Liver (tissue), 8 donors: ENCODE measurements at regions not wholly inside any gene's neighbourhood (a gene's known extent, or its start where the extent isn't known, plus 50 kb on each side); places are given as distances from the start of the nearest gene placed in this dataset.

ENCODE experiments used
- DNase-seq: peaks from one replicate; pipeline ENCODE4 v3.0.0-alpha.2; 2017; ENCODE audit warnings: low spot score
- H3K27ac ChIP-seq, 2 donors: one replicate each; pipeline ENCODE4 v1.7.0; 2013; ENCODE audit warnings: inconsistent platforms in 2 of 2, low read length in 2 of 2, control low read depth in 1 of 2, low read depth in 1 of 2, mild to moderate bottlenecking in 1 of 2
- H3K27me3 ChIP-seq, 4 donors: one replicate each; pipeline versions ENCODE4 v1.6.1 to v1.7.0; 2013; ENCODE audit warnings: low read length in 3 of 4, inconsistent platforms in 1 of 4, mild to moderate bottlenecking in 1 of 4, moderate library complexity in 1 of 4; ENCODE audit not compliant: control insufficient read depth in 4 of 4, insufficient read depth in 4 of 4
- H3K36me3 ChIP-seq, 4 donors: one replicate each; pipeline versions ENCODE4 v1.6.1 to v1.7.0; 2013; ENCODE audit warnings: low read length in 3 of 4, mild to moderate bottlenecking in 3 of 4, low read depth in 1 of 4, moderate library complexity in 1 of 4; ENCODE audit not compliant: control insufficient read depth in 4 of 4, insufficient read depth in 3 of 4
- H3K4me1 ChIP-seq, 4 donors: one replicate each; pipeline versions ENCODE4 v1.6.1 to v1.7.0; 2013; ENCODE audit warnings: low read length in 3 of 4, mild to moderate bottlenecking in 3 of 4, moderate library complexity in 1 of 4; ENCODE audit not compliant: control insufficient read depth in 4 of 4, insufficient read depth in 4 of 4
- H3K4me3 ChIP-seq, 3 donors: one replicate each; pipeline versions ENCODE4 v1.6.1 to v1.7.0; 2013; ENCODE audit warnings: low read length in 3 of 3, control low read depth in 1 of 3, low read depth in 1 of 3, mild to moderate bottlenecking in 1 of 3
- H3K9ac ChIP-seq, 2 donors: one replicate each; pipeline ENCODE4 v1.7.0; 2013; ENCODE audit warnings: low read length in 2 of 2, mild to moderate bottlenecking in 2 of 2, moderate library complexity in 2 of 2, control low read depth in 1 of 2, low read depth in 1 of 2
- H3K9me3 ChIP-seq, 4 donors: one replicate each; pipeline versions ENCODE4 v1.6.1 to v1.7.0; 2013; ENCODE audit warnings: low read length in 3 of 4; ENCODE audit not compliant: control insufficient read depth in 4 of 4
- ATF3 ChIP-seq: IDR thresholded peaks from 2 replicates; pipeline ENCODE4 v1.6.1; 2016; ENCODE audit warnings: antibody characterized with exemption
- CTCF ChIP-seq: fragments of 150-350 bp; IDR thresholded peaks from 2 replicates; pipeline ENCODE4 v1.5.1; 2017; ENCODE audit warnings: improper control_type of control experiment, low read depth, low read length; ENCODE audit not compliant: missing input control
- EGR1 ChIP-seq, 2 donors: IDR thresholded peaks; 2 replicates each; pipeline ENCODE4 v1.6.1; 2016 to 2018; ENCODE audit warnings: antibody characterized with exemption in 2 of 2, low read depth in 2 of 2
- FOXA1 ChIP-seq: IDR thresholded peaks from 2 replicates; pipeline ENCODE4 v1.6.1; 2016; ENCODE audit warnings: antibody characterized with exemption
- FOXA2 ChIP-seq: IDR thresholded peaks from 2 replicates; pipeline ENCODE4 v1.6.1; 2016; ENCODE audit warnings: antibody characterized with exemption
- GABPA ChIP-seq, 2 donors: IDR thresholded peaks in 1 of 2; conservative IDR thresholded peaks in 1 of 2; 2 replicates each; pipeline ENCODE4 v1.6.1; 2016; ENCODE audit warnings: antibody characterized with exemption in 2 of 2, mild to moderate bottlenecking in 1 of 2, moderate library complexity in 1 of 2
- HNF4A ChIP-seq, 2 donors: conservative IDR thresholded peaks; 2 replicates each; pipeline ENCODE4 v1.6.1; 2016; ENCODE audit warnings: antibody characterized with exemption in 2 of 2, mild to moderate bottlenecking in 2 of 2
- HNF4G ChIP-seq: IDR thresholded peaks from 2 replicates; pipeline ENCODE4 v1.6.1; 2016; ENCODE audit warnings: antibody characterized with exemption
- JUND ChIP-seq, 2 donors: IDR thresholded peaks; 2 replicates each; pipeline ENCODE4 v1.6.1; 2016; ENCODE audit warnings: antibody characterized with exemption in 2 of 2
- MAX ChIP-seq: IDR thresholded peaks from 2 replicates; pipeline ENCODE4 v1.6.1; 2016; ENCODE audit warnings: antibody characterized with exemption
- RAD21 ChIP-seq, 2 donors: IDR thresholded peaks; 2 replicates each; pipeline ENCODE4 v1.6.1; 2016; ENCODE audit warnings: antibody characterized with exemption in 2 of 2, mild to moderate bottlenecking in 2 of 2
- REST ChIP-seq: IDR thresholded peaks from 2 replicates; pipeline ENCODE4 v1.6.1; 2016; ENCODE audit warnings: antibody characterized with exemption, mild to moderate bottlenecking
- RXRA ChIP-seq, 2 donors: IDR thresholded peaks; 2 replicates each; pipeline ENCODE4 v1.6.1; 2017 to 2018; ENCODE audit warnings: antibody characterized with exemption in 2 of 2, mild to moderate bottlenecking in 1 of 2
- SP1 ChIP-seq: IDR thresholded peaks from 2 replicates; pipeline ENCODE4 v1.6.1; 2018; ENCODE audit warnings: antibody characterized with exemption, mild to moderate bottlenecking
- TAF1 ChIP-seq: conservative IDR thresholded peaks from 2 replicates; pipeline ENCODE4 v1.6.1; 2016; ENCODE audit warnings: antibody characterized with exemption, mild to moderate bottlenecking
- YY1 ChIP-seq: IDR thresholded peaks from 2 replicates; pipeline ENCODE4 v1.6.1; 2016; ENCODE audit warnings: antibody characterized with exemption, mild to moderate bottlenecking
- ZBTB33 ChIP-seq: IDR thresholded peaks from 2 replicates; pipeline ENCODE4 v1.6.1; 2016; ENCODE audit warnings: antibody characterized with exemption
- WGBS: extraction: QIAGEN DNeasy Blood & Tissue Kit; methylation state at CpG from one replicate; pipeline ENCODE4 v1.1.7; 2013; 5-methylcytosine and 5-hydroxymethylcytosine counted together
- donor health status: healthy.
- donor health status: healthy.
- donor health status: healthy.
- donor health status: healthy.
- donor health status: healthy.

- no peak overlapping the region for H3K4me3 ChIP-seq
- DNase-seq: no peak
- no peaks in the 10 kb centered on the region for H3K27me3 ChIP-seq
- H3K9ac ChIP-seq: no peak overlapping the region
- no peaks in the 10 kb centered on the region for H3K4me1 ChIP-seq
- no peak overlapping the region for H3K27ac ChIP-seq
- 95% methylated on average over 8 of the region's 8 CpGs for WGBS
- peaks cover 0 to 2% (median 0%) of the 10 kb centered on the region in 4 donors for H3K36me3 ChIP-seq
- no peaks in the 10 kb centered on the region for H3K9me3 ChIP-seq
- TF ChIP-seq GABPA (IDR thresholded peaks at IDR 0.05 in 1 of 2, conservative IDR thresholded peaks at IDR 0.05 in 1 of 2): no peak
- TF ChIP-seq TAF1: no peak
- TF ChIP-seq HNF4A (conservative IDR thresholded peaks at IDR 0.05): no peak
- TF ChIP-seq RXRA (IDR thresholded peaks at IDR 0.05): no peak
- TF ChIP-seq FOXA1: no peak
- TF ChIP-seq EGR1 (IDR thresholded peaks at IDR 0.05; ENCODE audit: low read depth in 2 of 2): no peak
Measured at GRCh38 chr10:78732381-78732780, 336.4 kb upstream of the ZMIZ1 start.

- no peak for DNase-seq
- TF ChIP-seq FOXA1 (no peak), TAF1 (no peak), RXRA (IDR thresholded peaks at IDR 0.05) (no peak), CTCF (no peak), ATF3 (no peak), MAX (no peak), JUND (IDR thresholded peaks at IDR 0.05) (no peak), EGR1 (IDR thresholded peaks at IDR 0.05; ENCODE audit: low read depth in 2 of 2) (no peak), ZBTB33 (no peak), SP1 (no peak), REST (no peak), RAD21 (IDR thresholded peaks at IDR 0.05) (no peak), YY1 (no peak), FOXA2 (no peak), HNF4G (no peak), HNF4A (conservative IDR thresholded peaks at IDR 0.05) (no peak), GABPA (IDR thresholded peaks at IDR 0.05 in 1 of 2, conservative IDR thresholded peaks at IDR 0.05 in 1 of 2) (no peak)
- Histone ChIP-seq H3K27ac (no peak overlapping the region), H3K4me3 (no peak overlapping the region), H3K36me3 (no peaks in the 10 kb centered on the region), H3K4me1 (peaks cover 2 to 16% (median 12%) of the 10 kb centered on the region in 4 donors), H3K9me3 (no peaks in the 10 kb centered on the region), H3K27me3 (no peaks in the 10 kb centered on the region), H3K9ac (no peak overlapping the region)
- WGBS: 95% methylated on average over 4 of the region's 4 CpGs
Measured at GRCh38 chr10:78736926-78737630, 331.7 kb upstream of the ZMIZ1 start.
